Mucosa of stomach (tissue), 1 donor: ENCODE measurements at regions not wholly inside any gene's neighbourhood (a gene's known extent, or its start where the extent isn't known, plus 50 kb on each side); places are given as distances from the start of the nearest gene placed in this dataset.

Experiments
- H3K27me3 ChIP-seq: one replicate; pipeline ENCODE4 v1.7.0; 2013; ENCODE audit warnings: mild to moderate bottlenecking, low read length; ENCODE audit not compliant: control insufficient read depth, insufficient read depth
- H3K36me3 ChIP-seq: one replicate; pipeline ENCODE4 v1.7.0; 2013; ENCODE audit warnings: low read length; ENCODE audit not compliant: control insufficient read depth, insufficient read depth
- H3K4me1 ChIP-seq: one replicate; pipeline ENCODE4 v1.7.0; 2013; ENCODE audit warnings: mild to moderate bottlenecking, low read length; ENCODE audit not compliant: control insufficient read depth, insufficient read depth
- H3K4me3 ChIP-seq: one replicate; pipeline ENCODE4 v1.7.0; 2013; ENCODE audit warnings: low read length
- H3K9ac ChIP-seq: one replicate; pipeline ENCODE4 v1.7.0; 2013; ENCODE audit warnings: mild to moderate bottlenecking, low read length, moderate library complexity
- H3K9me3 ChIP-seq: one replicate; pipeline ENCODE4 v1.7.0; 2013; ENCODE audit warnings: mild to moderate bottlenecking, low read length, moderate library complexity; ENCODE audit not compliant: control insufficient read depth
- donor health status: Pancreatic carcinoma.

GRCh38 chr6:169847141-169847674 lies 95.8 kb downstream of the ERMARD start:
- Histone ChIP-seq H3K4me3 (no peak overlapping the region), H3K9me3 (no peaks in the 10 kb centered on the region), H3K27me3 (no peaks in the 10 kb centered on the region), H3K4me1 (no peaks in the 10 kb centered on the region), H3K9ac (no peak overlapping the region), H3K36me3 (no peaks in the 10 kb centered on the region)

GRCh38 chr6:169846286-169847056 lies 95.0 kb downstream of the ERMARD start:
- Histone ChIP-seq H3K9me3 (no peaks in the 10 kb centered on the region), H3K36me3 (no peaks in the 10 kb centered on the region), H3K4me1 (no peaks in the 10 kb centered on the region), H3K9ac (no peak overlapping the region), H3K4me3 (no peak overlapping the region), H3K27me3 (no peaks in the 10 kb centered on the region)

- no peaks in the 10 kb centered on the region for H3K36me3 ChIP-seq
- no peak overlapping the region for H3K9ac ChIP-seq
- no peaks in the 10 kb centered on the region for H3K4me1 ChIP-seq
- no peaks in the 10 kb centered on the region for H3K9me3 ChIP-seq
- H3K4me3 ChIP-seq: no peak overlapping the region
- no peaks in the 10 kb centered on the region for H3K27me3 ChIP-seq
These were observed 94.2 kb downstream of the ERMARD start for GRCh38 chr6:169845426-169846285.

GRCh38 chr6:169844946-169845345 lies 93.5 kb downstream of the ERMARD start:
- Histone ChIP-seq H3K9ac (no peak overlapping the region), H3K9me3 (no peaks in the 10 kb centered on the region), H3K4me3 (no peak overlapping the region), H3K27me3 (no peaks in the 10 kb centered on the region), H3K4me1 (no peaks in the 10 kb centered on the region), H3K36me3 (no peaks in the 10 kb centered on the region)

GRCh38 chr6:169843991-169844390 lies 92.6 kb downstream of the ERMARD start:
- H3K9ac ChIP-seq: no peak overlapping the region
- no peaks in the 10 kb centered on the region for H3K36me3 ChIP-seq
- H3K27me3 ChIP-seq: no peaks in the 10 kb centered on the region
- H3K4me3 ChIP-seq: no peak overlapping the region
- no peaks in the 10 kb centered on the region for H3K4me1 ChIP-seq
- H3K9me3 ChIP-seq: no peaks in the 10 kb centered on the region

- no peaks in the 10 kb centered on the region for H3K9me3 ChIP-seq
- H3K27me3 ChIP-seq: no peaks in the 10 kb centered on the region
- H3K4me1 ChIP-seq: no peaks in the 10 kb centered on the region
- no peak overlapping the region for H3K9ac ChIP-seq
- no peaks in the 10 kb centered on the region for H3K36me3 ChIP-seq
- H3K4me3 ChIP-seq: no peak overlapping the region
These were observed 91.7 kb downstream of the ERMARD start for GRCh38 chr6:169843110-169843509.

GRCh38 chr6:169841907-169842606 lies 90.6 kb downstream of the ERMARD start:
- no peaks in the 10 kb centered on the region for H3K36me3 ChIP-seq
- H3K9ac ChIP-seq: no peak overlapping the region
- no peaks in the 10 kb centered on the region for H3K9me3 ChIP-seq
- no peaks in the 10 kb centered on the region for H3K4me1 ChIP-seq
- H3K27me3 ChIP-seq: no peaks in the 10 kb centered on the region
- no peak overlapping the region for H3K4me3 ChIP-seq

GRCh38 chr6:169841251-169841650 lies 89.8 kb downstream of the ERMARD start:
- H3K4me3 ChIP-seq: no peak overlapping the region
- H3K4me1 ChIP-seq: no peaks in the 10 kb centered on the region
- no peaks in the 10 kb centered on the region for H3K27me3 ChIP-seq

GRCh38 chr6:169839898-169840631 lies 88.6 kb downstream of the ERMARD start:
- Histone ChIP-seq H3K4me1 (no peaks in the 10 kb centered on the region), H3K4me3 (no peak overlapping the region), H3K9me3 (no peaks in the 10 kb centered on the region), H3K36me3 (no peaks in the 10 kb centered on the region), H3K27me3 (no peaks in the 10 kb centered on the region), H3K9ac (no peak overlapping the region)

More at GRCh38 chr6:169841251-169841650, 89.8 kb downstream of the ERMARD start:
- H3K9ac ChIP-seq: no peak overlapping the region
- H3K36me3 ChIP-seq: no peaks in the 10 kb centered on the region
- H3K9me3 ChIP-seq: no peaks in the 10 kb centered on the region

- Histone ChIP-seq H3K4me3 (no peak overlapping the region), H3K9me3 (no peaks in the 10 kb centered on the region), H3K36me3 (no peaks in the 10 kb centered on the region), H3K27me3 (no peaks in the 10 kb centered on the region), H3K4me1 (no peaks in the 10 kb centered on the region), H3K9ac (no peak overlapping the region)
These were observed 88.1 kb downstream of the ERMARD start for GRCh38 chr6:169839493-169839892.

- Histone ChIP-seq H3K9ac (no peak overlapping the region), H3K27me3 (no peaks in the 10 kb centered on the region), H3K9me3 (no peaks in the 10 kb centered on the region)
These were observed 87.6 kb downstream of the ERMARD start for GRCh38 chr6:169839029-169839481.

More at GRCh38 chr6:169839029-169839481, 87.6 kb downstream of the ERMARD start:
- H3K4me1 ChIP-seq: no peaks in the 10 kb centered on the region
- no peaks in the 10 kb centered on the region for H3K36me3 ChIP-seq
- H3K4me3 ChIP-seq: no peak overlapping the region
